Amygdala (tissue), 56 donors: ENCODE measurements at regions not wholly inside any gene's neighbourhood (a gene's known extent, or its start where the extent isn't known, plus 50 kb on each side); places are given as distances from the start of the nearest gene placed in this dataset.
"Not testable (repeated sequence)": the region's sequence is repeated elsewhere in the genome, so short reads cannot be mapped to it uniquely, and the experiment has no call there.

Experiments used
- DNase-seq, 56 donors: peaks; one replicate each; lab custom pipeline; 2025; lab: John Stamatoyannopoulos, UW

- DNase-seq = no peak
These were observed 200.8 kb downstream of the RGS3 start for GRCh38 chr9:113664181-113664875.

GRCh38 chr9:113665064-113665463 is 201.5 kb downstream of the RGS3 start:
- DNase-seq = no peak

- DNase-seq = no peak
These were observed 202.2 kb downstream of the RGS3 start for GRCh38 chr9:113665756-113666155.

GRCh38 chr9:113668061-113668460 is 204.5 kb downstream of the RGS3 start:
- DNase-seq = no peak

GRCh38 chr9:113669522-113670115 is 206.1 kb downstream of the RGS3 start:
- DNase-seq = no peak

GRCh38 chr9:113673726-113674125 is 202.4 kb upstream of the ZNF618 start:
- peak in 2 of 56 donors; percentile 3 to 7 for DNase-seq

- no peak for DNase-seq
These were observed 201.7 kb upstream of the ZNF618 start for GRCh38 chr9:113674436-113674835.

GRCh38 chr9:113675475-113675941 is 200.6 kb upstream of the ZNF618 start:
- DNase-seq = peak in 3 of 56 donors; percentile 4 to 16 (median 6)

- no peak for DNase-seq
These were observed 199.1 kb upstream of the ZNF618 start for GRCh38 chr9:113677057-113677456.

GRCh38 chr9:113677569-113677968 is 198.5 kb upstream of the ZNF618 start:
- no peak for DNase-seq

- no peak for DNase-seq
These were observed 197.8 kb upstream of the ZNF618 start for GRCh38 chr9:113678119-113678858.

GRCh38 chr9:113678859-113679256 is 197.3 kb upstream of the ZNF618 start:
- no peak for DNase-seq

- peak in 48 of 56 donors; percentile 3 to 82 (median 24) for DNase-seq
These were observed 193.8 kb upstream of the ZNF618 start for GRCh38 chr9:113682297-113682771.

- DNase-seq = not testable (repeated sequence)
These were observed 190.5 kb upstream of the ZNF618 start for GRCh38 chr9:113685636-113686035.

- DNase-seq = no peak
These were observed 188.9 kb upstream of the ZNF618 start for GRCh38 chr9:113687107-113687679.

GRCh38 chr9:113687680-113688371 is 188.3 kb upstream of the ZNF618 start:
- DNase-seq = peak in 1 of 56 donors; percentile 4

GRCh38 chr9:113690055-113690740 is 185.9 kb upstream of the ZNF618 start:
- DNase-seq = no peak

GRCh38 chr9:113692256-113692655 is 183.9 kb upstream of the ZNF618 start:
- DNase-seq = no peak

GRCh38 chr9:113694912-113695311 is 181.2 kb upstream of the ZNF618 start:
- DNase-seq = no peak

- DNase-seq = no peak
These were observed 180.7 kb upstream of the ZNF618 start for GRCh38 chr9:113695440-113695851.
